DMS114 treated with DMSO at 0.1 percent for 48 hours (cell line): ENCODE measurements at regions not wholly inside any gene's neighbourhood (a gene's known extent, or its start where the extent isn't known, plus 50 kb on each side); places are given as distances from the start of the nearest gene placed in this dataset.
"Not testable (repeated sequence)": the region's sequence is repeated elsewhere in the genome, so short reads cannot be mapped to it uniquely, and the experiment has no call there.

Experiments
- DNase-seq: peaks from one replicate; lab custom pipeline; 2025; ENCODE audit not compliant: unreplicated experiment; lab: John Stamatoyannopoulos, UW

GRCh38 chr9:79473704-79474103, 98.1 kb upstream of the TLE4 start:
- DNase-seq = no peak

- DNase-seq = no peak
Observed at GRCh38 chr9:79477241-79477840, 94.4 kb upstream of the TLE4 start.

- no peak for DNase-seq
Observed at GRCh38 chr9:79477955-79478771, 93.6 kb upstream of the TLE4 start.

- DNase-seq = no peak
Observed at GRCh38 chr9:79480639-79481038, 91.1 kb upstream of the TLE4 start.

- DNase-seq = no peak
Observed at GRCh38 chr9:79481846-79482477, 89.8 kb upstream of the TLE4 start.

- DNase-seq = no peak
Observed at GRCh38 chr9:79485258-79485657, 86.5 kb upstream of the TLE4 start.

DNA sequence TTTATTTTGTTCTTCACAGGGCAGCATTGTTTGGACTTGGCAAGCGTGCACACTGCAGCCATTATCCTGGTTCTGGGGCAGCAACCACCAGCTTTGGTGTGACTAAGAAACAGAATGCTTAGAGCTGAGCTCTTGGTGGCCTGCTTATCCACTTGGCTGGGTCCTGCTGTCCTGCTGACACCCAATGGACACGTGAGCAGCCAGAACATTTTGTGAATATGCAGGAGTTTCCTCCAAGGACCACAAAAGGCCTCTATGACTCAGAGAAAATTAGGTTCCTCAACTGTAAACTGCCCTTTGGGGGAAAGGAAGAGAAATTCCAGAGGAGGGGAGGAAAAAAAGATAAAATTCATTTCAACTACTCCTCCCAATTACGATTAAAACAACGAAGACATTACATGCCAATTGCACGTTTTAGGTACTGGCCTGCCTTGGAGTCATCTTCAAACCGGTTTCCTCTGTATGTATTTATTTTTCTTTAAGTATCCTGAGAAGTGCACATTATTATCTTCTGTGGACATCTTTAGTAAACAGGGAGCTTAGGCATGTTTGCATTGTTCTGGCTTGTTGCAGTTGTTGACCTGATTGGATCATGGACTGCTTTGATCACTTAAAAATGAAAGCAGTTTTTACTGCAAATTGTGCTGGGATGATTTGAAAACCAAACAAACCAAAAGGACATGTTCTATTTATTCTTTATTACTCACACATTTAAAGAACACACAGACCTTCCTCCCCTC, 82.3 kb upstream of the TLE4 start:
- DNase-seq = no peak

- DNase-seq = no peak
Observed at GRCh38 chr9:79490657-79491248, 81.0 kb upstream of the TLE4 start.

DNA sequence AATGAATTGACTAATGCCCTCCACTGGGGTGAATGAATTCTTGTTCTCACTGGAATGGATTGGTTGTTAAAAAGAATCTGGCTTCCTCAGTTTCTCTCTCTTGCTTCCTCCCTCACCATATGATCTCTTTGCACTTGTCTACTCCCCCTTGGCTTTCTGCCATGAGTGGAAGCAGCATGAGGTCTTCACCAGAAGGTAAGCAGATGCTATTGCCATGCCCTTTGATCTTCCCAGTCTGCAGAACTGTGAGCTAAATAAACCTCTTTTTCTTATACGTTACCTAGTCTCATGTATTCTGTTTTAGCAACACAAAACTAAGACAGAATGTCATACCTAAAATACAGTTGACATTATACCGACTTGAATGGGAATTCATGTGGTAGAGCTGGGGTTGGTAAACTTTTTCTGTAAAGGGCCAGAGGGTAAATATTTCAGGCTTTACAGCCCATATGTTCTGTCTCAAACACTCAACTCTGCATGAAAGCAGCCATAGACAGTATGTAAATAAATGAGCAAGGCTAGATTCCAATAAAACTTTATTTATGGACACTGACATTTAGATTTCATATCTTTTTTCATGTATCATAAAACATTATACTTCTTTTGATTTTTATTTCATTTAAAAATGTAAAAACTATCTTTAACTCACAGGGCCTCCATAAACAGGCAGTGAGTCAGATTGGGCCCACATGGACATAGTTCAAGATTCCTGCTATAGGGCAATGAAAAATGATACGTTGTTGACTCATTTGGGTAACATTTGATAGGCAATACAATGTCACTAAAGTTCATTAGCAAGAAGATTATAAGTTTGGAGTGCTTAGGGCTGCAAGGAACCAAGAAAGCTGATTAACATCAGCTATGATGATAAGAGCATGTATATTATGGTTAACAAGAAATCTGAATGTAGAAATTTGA, 79.4 kb upstream of the TLE4 start:
- no peak for DNase-seq

DNA sequence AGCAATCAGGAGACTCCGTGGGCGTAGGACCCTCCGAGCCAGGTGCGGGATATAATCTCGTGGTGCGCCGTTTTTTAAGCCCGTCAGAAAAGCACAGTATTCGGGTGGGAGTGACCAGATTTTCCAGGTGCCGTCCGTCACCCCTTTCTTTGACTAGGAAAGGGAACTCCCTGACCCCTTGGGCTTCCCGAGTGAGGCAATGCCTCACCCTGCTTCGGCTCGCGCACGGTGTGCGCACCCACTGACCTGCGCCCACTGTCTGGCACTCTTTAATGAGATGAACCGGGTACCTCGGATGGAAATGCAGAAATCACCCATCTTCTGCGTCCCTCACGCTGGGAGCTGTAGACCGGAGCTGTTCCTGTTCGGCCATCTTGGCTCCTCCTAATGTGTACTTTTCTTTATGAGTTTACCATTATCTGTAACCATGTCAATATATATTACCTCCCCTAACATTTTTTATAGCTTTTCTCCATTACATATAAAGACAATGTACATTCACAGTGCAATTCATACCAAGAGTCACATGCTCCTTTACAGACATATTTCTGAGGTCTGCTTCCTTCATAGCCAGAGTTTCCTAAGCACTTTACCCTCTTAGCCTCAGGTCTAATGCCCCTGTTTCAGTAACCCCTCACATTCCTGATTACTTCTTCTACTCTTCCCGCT, 71.4 kb upstream of the TLE4 start:
- DNase-seq = not testable (repeated sequence)

DNA sequence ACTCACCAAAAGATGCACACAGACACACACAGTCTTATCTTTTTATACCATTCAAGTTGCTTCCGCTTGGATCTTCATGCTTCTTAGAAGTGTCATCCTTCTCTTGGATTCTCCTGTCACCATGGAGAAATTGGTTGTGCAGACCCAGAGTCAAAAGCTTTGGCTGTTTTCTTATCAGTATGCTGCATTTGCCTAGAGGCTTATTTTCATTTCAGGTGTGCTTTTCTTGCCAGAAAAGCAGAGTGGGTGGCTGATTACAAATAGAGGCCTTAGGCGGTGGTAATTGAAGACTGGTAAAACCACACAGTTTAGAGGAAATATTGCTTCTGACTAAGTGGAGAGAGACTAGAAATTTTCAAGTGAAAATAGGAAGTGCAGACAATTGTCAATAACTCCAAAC, 70.2 kb upstream of the TLE4 start:
- no peak for DNase-seq

DNA sequence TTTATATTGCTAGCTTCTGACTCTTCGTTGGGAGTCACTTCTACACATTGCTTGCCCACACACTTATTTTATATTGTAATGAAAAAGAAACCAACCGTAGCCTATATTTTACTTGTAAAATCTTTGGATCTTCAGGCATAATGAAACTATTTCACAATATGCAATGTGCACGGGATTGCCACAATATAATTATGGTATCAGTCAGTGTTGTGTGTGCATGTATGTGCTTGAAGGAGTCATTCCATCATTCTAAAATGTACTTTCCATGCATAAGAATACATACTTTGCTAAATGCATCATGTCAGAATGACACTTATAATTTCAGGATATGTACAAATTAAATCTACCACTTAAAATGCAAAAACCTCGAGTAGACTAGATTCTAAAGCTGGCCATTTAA, 64.0 kb upstream of the TLE4 start:
- DNase-seq = no peak

DNA sequence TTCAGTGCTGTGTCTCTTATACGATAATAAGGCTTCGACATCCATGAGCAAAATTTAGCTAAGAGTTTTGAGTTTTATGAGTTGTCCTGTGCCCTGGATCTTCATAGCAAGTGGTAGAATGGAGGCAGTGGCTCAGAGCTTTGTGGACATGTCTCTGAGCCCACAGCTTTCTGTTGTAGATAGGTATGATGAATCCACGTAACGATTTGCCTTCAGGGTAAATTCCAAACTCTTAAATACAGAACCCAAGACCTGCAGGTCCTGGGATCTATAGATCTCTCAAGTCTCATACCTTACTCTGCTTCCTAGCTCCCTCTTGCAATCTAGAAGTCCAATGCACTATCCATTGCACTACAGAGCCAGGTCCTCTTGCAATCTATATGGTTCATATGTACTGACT, 59.5 kb upstream of the TLE4 start:
- DNase-seq = no peak
